Tibial nerve (tissue), 4 donors: ENCODE measurements at regions not wholly inside any gene's neighbourhood (a gene's known extent, or its start where the extent isn't known, plus 50 kb on each side); places are given as distances from the start of the nearest gene placed in this dataset.

ENCODE experiments used
- DNase-seq, 2 donors: peaks; one replicate each; pipeline ENCODE4 v3.0.0-alpha.2; 2019; ENCODE audit warnings: low spot score in 2 of 2
- H3K27ac ChIP-seq, 4 donors: fragments of 200-600 bp; sonication (generic) in 3 of 4; one replicate each; pipeline ENCODE4 v1.5.1; 2017 to 2019; ENCODE audit warnings: mild to moderate bottlenecking in 1 of 4
- H3K27me3 ChIP-seq, 2 donors: fragments of 200-600 bp; sonication (generic) in 1 of 2; one replicate each; pipeline versions ENCODE4 v1.5.1 to v1.6.0; 2017 to 2019
- H3K36me3 ChIP-seq, 3 donors: fragments of 200-600 bp; sonication (generic); one replicate each; pipeline ENCODE4 v1.5.1; 2018 to 2019
- H3K4me1 ChIP-seq, 4 donors: fragments of 200-600 bp; sonication (generic) in 3 of 4; one replicate each; pipeline ENCODE4 v1.5.1; 2017 to 2019
- H3K4me3 ChIP-seq, 4 donors: fragments of 200-600 bp; sonication (generic) in 3 of 4; one replicate each; pipeline ENCODE4 v1.5.1; 2017 to 2019; ENCODE audit warnings: mild to moderate bottlenecking in 1 of 4, moderate library complexity in 1 of 4
- H3K9me3 ChIP-seq, 4 donors: fragments of 200-600 bp; sonication (generic) in 3 of 4; one replicate each; pipeline ENCODE4 v1.5.1; 2017 to 2019
- EP300 ChIP-seq, 2 donors: sonication (generic); formaldehyde crosslinking; IDR thresholded peaks; one replicate each; pipeline ENCODE4 v1.6.1; 2017; ENCODE audit warnings: antibody characterized with exemption in 2 of 2, mild to moderate bottlenecking in 1 of 2
- POLR2A ChIP-seq, 2 donors: fragments of 450-650 bp; IDR thresholded peaks; one replicate each; pipeline ENCODE4 v1.6.1; 2017; ENCODE audit warnings: antibody characterized with exemption in 2 of 2, mild to moderate bottlenecking in 2 of 2, moderate library complexity in 2 of 2
- WGBS, 2 donors: methylation state at CpG; one replicate each; pipeline ENCODE4 v1.1.5; 2018; 5-methylcytosine and 5-hydroxymethylcytosine counted together
- TF ChIP-seq, protein P1 (sequence below), 5 experiments: fragments of 200-600 bp in 3 of 5; fragments of 450-650 bp in 2 of 5; sonication (generic) in 3 of 5; IDR thresholded peaks; one replicate each; pipeline ENCODE4 v1.5.1; 2016 to 2019; ENCODE audit warnings: antibody characterized with exemption in 5 of 5, mild to moderate bottlenecking in 3 of 5, moderate library complexity in 2 of 5

DNA sequence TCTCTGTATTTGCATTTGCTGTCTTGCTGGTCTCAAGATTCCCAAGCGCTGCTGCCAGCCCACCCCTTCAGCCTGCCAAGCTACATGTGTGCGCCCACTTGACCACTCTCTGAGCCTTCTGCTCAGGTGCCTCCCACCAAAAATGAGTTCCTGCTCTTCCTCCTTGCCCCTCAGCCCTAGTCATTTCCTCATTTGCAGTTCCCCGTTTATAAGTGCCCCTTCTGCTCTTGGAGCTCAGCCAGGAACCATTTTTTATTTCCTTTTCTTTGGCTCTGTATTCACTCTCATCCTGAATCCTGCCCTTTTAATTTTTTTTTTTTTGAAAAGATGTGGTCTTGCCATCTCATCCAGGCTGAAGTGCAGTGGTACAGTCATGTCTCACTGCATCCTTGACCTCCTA is 406.0 kb upstream of the AMELY start:
- Histone ChIP-seq H3K9me3 (no peaks in the 10 kb centered on the region), H3K27me3 (no peaks in the 10 kb centered on the region), H3K4me1 (no peaks in the 10 kb centered on the region), H3K36me3 (peaks cover 0 to 9% (median 0%) of the 10 kb centered on the region in 3 donors), H3K4me3 (no peak overlapping the region), H3K27ac (no peak overlapping the region)
- WGBS, 2 donors = 40% methylated on average over 3 of the region's 3 CpGs; no CpG with 5 or more reads in 1 of the 2 donors
- TF ChIP-seq POLR2A (IDR thresholded peaks at IDR 0.05) = no peak
- TF ChIP-seq, protein P1, sequence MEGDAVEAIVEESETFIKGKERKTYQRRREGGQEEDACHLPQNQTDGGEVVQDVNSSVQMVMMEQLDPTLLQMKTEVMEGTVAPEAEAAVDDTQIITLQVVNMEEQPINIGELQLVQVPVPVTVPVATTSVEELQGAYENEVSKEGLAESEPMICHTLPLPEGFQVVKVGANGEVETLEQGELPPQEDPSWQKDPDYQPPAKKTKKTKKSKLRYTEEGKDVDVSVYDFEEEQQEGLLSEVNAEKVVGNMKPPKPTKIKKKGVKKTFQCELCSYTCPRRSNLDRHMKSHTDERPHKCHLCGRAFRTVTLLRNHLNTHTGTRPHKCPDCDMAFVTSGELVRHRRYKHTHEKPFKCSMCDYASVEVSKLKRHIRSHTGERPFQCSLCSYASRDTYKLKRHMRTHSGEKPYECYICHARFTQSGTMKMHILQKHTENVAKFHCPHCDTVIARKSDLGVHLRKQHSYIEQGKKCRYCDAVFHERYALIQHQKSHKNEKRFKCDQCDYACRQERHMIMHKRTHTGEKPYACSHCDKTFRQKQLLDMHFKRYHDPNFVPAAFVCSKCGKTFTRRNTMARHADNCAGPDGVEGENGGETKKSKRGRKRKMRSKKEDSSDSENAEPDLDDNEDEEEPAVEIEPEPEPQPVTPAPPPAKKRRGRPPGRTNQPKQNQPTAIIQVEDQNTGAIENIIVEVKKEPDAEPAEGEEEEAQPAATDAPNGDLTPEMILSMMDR (IDR thresholded peaks at IDR 0.05) = no peak
- no peak for DNase-seq

DNA sequence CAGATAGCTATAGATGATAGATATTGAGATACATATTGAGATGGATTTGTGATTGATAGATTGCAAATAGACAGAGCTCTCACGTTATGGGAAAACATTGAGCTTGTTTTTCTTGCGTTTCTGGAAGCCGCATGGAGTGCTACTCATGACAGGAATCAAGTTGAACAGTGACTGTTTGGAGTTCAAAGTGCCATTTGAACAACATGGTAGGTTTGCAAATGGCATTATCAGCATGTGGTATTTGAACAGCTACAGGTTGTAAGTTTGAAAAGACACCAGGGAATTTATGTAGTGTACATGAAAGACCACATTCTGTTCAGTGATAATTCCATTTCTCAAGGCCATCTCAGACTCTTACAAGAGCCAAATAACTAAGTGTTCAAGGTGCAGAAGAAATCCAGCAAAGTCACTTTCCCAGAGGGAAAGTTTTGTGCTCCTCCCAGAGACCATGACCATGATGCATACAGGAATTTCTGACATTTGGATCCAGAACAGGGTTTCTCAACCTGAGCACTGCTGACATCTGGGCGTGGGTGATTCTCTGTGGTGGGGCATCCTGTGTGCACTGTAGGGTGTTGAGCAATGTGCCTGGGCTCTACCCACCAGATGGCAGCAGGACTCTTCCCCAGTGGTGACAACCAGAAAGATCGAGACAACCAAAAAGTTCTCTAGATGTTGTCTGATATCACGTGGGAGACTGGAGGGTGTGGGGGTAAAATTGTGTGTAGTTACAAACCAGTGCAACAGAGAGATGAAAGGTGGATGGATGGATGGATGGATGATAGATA is 399.1 kb upstream of the AMELY start:
- peak in 1 of 2 donors; percentile 5 for DNase-seq
- WGBS, 2 donors = 79% methylated on average over 5 of the region's 6 CpGs; no CpG with 5 or more reads in 1 of the 2 donors

GRCh38 chrY:7308816-7309215 is 397.3 kb upstream of the AMELY start:
- Histone ChIP-seq H3K9me3 (no peaks in the 10 kb centered on the region), H3K27ac (no peak overlapping the region), H3K4me3 (no peak overlapping the region), H3K27me3 (no peaks in the 10 kb centered on the region), H3K36me3 (peaks cover 0 to 25% (median 0%) of the 10 kb centered on the region in 3 donors), H3K4me1 (no peaks in the 10 kb centered on the region)
- DNase-seq = no peak
- TF ChIP-seq, protein P1 (IDR thresholded peaks at IDR 0.05) = no peak
- TF ChIP-seq POLR2A (IDR thresholded peaks at IDR 0.05) = no peak
- no peak for TF ChIP-seq EP300 (IDR thresholded peaks at IDR 0.05)
- 87% methylated on average over 5 of the region's 5 CpGs; no CpG with 5 or more reads in 1 of the 2 donors for WGBS, 2 donors

More for the DNA sequence above, 399.1 kb upstream of the AMELY start:
- Histone ChIP-seq H3K9me3 (no peaks in the 10 kb centered on the region), H3K4me3 (no peak overlapping the region), H3K27me3 (no peaks in the 10 kb centered on the region), H3K27ac (no peak overlapping the region), H3K4me1 (no peaks in the 10 kb centered on the region), H3K36me3 (peaks cover 0 to 7% (median 0%) of the 10 kb centered on the region in 3 donors)
- TF ChIP-seq EP300 (IDR thresholded peaks at IDR 0.05) (no peak), POLR2A (IDR thresholded peaks at IDR 0.05) (no peak)
- TF ChIP-seq, protein P1 (IDR thresholded peaks at IDR 0.05) = no peak

- Histone ChIP-seq H3K27me3 (no peaks in the 10 kb centered on the region), H3K36me3 (peaks cover 0 to 29% (median 0%) of the 10 kb centered on the region in 3 donors), H3K9me3 (no peaks in the 10 kb centered on the region), H3K4me1 (no peaks in the 10 kb centered on the region), H3K4me3 (no peak overlapping the region), H3K27ac (no peak overlapping the region)
- DNase-seq = no peak
- TF ChIP-seq, protein P1 (IDR thresholded peaks at IDR 0.05) = no peak
- TF ChIP-seq POLR2A (IDR thresholded peaks at IDR 0.05) (no peak), EP300 (IDR thresholded peaks at IDR 0.05) (no peak)
- 89% methylated on average over 3 of the region's 3 CpGs; no CpG with 5 or more reads in 1 of the 2 donors for WGBS, 2 donors
These were observed 390.8 kb upstream of the AMELY start for GRCh38 chrY:7302306-7302705.

DNA sequence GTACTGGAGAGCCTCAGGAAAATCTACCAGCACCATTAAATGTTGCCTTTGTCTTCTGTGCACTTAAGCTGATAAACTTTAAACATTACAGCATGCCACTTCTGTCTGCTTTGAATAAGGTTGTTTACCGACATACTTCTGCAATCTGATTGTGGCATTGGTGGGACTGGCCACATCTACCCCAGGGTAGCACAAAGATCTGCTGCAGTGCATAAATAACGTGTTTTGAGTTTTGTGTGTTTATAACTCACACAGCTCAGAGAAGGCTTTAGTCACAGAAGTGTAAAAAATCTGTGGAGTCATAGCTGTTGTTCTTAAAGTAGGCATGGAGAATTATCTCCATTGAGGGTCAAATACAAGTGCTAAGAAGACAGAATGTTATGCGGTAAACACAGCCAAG is 388.4 kb upstream of the AMELY start:
- DNase-seq = no peak
- Histone ChIP-seq H3K9me3 (no peaks in the 10 kb centered on the region), H3K27me3 (no peaks in the 10 kb centered on the region), H3K4me3 (no peak overlapping the region), H3K4me1 (no peaks in the 10 kb centered on the region), H3K36me3 (peaks cover 0 to 15% (median 0%) of the 10 kb centered on the region in 3 donors), H3K27ac (no peak overlapping the region)
- WGBS, 2 donors = 41% methylated on average over 3 of the region's 3 CpGs; no CpG with 5 or more reads in 1 of the 2 donors
- no peak for TF ChIP-seq POLR2A (IDR thresholded peaks at IDR 0.05)
